ENCODE measurements at regions not wholly inside any gene's neighbourhood (a gene's known extent, or its start where the extent isn't known, plus 50 kb on each side); places are given as distances from the start of the nearest gene placed in this dataset.

DNA sequence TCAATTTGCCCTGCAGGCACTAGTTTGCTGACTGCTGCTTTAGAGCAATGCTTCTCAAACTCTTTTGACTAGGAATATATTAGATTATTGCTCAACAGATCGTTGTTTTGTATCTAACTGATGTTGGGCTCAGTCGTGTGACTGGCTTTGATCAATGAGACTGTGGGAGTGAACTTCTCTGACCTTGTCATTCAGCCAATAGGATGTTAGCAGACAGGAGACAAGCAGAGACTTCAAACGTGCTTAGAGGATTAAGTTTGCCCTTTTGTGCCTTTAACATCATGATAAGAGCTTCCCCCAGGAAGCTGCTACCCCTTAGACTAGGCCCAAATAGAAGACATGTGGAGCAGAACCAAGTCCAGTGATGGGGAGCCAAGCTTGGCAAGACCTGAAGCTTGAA is 76.7 kb upstream of the ELK3 start (continued):
- TF ChIP-seq, protein P1, sequence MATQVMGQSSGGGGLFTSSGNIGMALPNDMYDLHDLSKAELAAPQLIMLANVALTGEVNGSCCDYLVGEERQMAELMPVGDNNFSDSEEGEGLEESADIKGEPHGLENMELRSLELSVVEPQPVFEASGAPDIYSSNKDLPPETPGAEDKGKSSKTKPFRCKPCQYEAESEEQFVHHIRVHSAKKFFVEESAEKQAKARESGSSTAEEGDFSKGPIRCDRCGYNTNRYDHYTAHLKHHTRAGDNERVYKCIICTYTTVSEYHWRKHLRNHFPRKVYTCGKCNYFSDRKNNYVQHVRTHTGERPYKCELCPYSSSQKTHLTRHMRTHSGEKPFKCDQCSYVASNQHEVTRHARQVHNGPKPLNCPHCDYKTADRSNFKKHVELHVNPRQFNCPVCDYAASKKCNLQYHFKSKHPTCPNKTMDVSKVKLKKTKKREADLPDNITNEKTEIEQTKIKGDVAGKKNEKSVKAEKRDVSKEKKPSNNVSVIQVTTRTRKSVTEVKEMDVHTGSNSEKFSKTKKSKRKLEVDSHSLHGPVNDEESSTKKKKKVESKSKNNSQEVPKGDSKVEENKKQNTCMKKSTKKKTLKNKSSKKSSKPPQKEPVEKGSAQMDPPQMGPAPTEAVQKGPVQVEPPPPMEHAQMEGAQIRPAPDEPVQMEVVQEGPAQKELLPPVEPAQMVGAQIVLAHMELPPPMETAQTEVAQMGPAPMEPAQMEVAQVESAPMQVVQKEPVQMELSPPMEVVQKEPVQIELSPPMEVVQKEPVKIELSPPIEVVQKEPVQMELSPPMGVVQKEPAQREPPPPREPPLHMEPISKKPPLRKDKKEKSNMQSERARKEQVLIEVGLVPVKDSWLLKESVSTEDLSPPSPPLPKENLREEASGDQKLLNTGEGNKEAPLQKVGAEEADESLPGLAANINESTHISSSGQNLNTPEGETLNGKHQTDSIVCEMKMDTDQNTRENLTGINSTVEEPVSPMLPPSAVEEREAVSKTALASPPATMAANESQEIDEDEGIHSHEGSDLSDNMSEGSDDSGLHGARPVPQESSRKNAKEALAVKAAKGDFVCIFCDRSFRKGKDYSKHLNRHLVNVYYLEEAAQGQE (IDR thresholded peaks at IDR 0.05; ENCODE audit: unreplicated experiment) = no peak
- TF ChIP-seq EZH2phosphoT487 (IDR thresholded peaks at IDR 0.05; ENCODE audit: unreplicated experiment) (no peak), POLR2AphosphoS5 (IDR thresholded peaks at IDR 0.05; ENCODE audit: low read depth) (no peak), ZNF114 (CRISPR knock-in tag; IDR thresholded peaks at IDR 0.05) (no peak)

DNA sequence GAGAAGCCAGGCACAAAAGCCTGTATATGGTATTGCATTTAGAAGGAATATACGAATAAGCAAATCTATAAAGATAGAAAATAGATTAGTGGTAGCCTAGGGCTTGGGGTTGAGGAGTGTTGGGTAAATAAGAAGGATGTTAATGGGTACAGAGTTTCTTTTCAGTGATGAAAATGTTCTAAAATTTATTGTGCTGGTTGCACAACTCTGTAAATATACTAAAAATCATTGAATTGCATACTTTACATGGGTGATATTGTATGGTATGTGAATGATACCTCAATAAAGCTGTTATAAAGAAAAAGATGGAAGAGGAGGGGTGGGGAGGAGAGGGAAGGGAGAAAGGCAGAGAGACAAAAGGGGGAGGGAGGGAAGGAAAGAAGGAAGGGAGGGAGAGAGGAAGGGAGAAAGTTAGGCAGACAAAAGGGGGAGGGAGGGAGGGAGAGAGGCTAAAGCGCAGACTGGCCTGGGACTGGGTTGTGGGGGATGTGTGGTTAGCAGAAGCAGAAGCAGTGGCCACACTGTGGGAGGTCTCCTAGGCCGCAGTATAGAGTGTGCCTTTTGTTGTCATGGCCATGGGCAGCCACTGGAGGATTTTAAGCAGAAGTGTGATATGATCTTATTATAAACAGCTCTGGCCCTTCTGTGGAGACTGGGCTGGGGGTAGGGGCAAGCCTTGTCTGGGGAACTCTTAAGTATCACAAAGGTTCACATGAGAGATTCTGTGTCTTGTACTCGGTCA is 73.6 kb upstream of the ELK3 start:
- H3K27ac ChIP-seq (ENCODE audit: low read depth) = no peak overlapping the region
- no peak overlapping the region for H3K4me3 Mint-ChIP-seq
- H3K27ac Mint-ChIP-seq = no peak overlapping the region
- ATAC-seq (peak; percentile 87), DNase-seq (ENCODE audit: low spot score) (peak; percentile 30)
- peaks cover 6% of the 10 kb centered on the region for H3K27me3 Mint-ChIP-seq (ENCODE audit: insufficient read depth, low read depth, poor library complexity)
- TF ChIP-seq CREB1 (CRISPR knock-in tag; IDR thresholded peaks at IDR 0.05; ENCODE audit: low read depth) (no peak), STAT1 (IDR thresholded peaks at IDR 0.05; ENCODE audit: unreplicated experiment) (no peak), ZNF114 (CRISPR knock-in tag; IDR thresholded peaks at IDR 0.05) (no peak), POLR2AphosphoS5 (IDR thresholded peaks at IDR 0.05; ENCODE audit: low read depth) (no peak), EZH2 (IDR thresholded peaks at IDR 0.05; ENCODE audit: low read depth, unreplicated experiment) (no peak)
- TF ChIP-seq, protein P2, sequence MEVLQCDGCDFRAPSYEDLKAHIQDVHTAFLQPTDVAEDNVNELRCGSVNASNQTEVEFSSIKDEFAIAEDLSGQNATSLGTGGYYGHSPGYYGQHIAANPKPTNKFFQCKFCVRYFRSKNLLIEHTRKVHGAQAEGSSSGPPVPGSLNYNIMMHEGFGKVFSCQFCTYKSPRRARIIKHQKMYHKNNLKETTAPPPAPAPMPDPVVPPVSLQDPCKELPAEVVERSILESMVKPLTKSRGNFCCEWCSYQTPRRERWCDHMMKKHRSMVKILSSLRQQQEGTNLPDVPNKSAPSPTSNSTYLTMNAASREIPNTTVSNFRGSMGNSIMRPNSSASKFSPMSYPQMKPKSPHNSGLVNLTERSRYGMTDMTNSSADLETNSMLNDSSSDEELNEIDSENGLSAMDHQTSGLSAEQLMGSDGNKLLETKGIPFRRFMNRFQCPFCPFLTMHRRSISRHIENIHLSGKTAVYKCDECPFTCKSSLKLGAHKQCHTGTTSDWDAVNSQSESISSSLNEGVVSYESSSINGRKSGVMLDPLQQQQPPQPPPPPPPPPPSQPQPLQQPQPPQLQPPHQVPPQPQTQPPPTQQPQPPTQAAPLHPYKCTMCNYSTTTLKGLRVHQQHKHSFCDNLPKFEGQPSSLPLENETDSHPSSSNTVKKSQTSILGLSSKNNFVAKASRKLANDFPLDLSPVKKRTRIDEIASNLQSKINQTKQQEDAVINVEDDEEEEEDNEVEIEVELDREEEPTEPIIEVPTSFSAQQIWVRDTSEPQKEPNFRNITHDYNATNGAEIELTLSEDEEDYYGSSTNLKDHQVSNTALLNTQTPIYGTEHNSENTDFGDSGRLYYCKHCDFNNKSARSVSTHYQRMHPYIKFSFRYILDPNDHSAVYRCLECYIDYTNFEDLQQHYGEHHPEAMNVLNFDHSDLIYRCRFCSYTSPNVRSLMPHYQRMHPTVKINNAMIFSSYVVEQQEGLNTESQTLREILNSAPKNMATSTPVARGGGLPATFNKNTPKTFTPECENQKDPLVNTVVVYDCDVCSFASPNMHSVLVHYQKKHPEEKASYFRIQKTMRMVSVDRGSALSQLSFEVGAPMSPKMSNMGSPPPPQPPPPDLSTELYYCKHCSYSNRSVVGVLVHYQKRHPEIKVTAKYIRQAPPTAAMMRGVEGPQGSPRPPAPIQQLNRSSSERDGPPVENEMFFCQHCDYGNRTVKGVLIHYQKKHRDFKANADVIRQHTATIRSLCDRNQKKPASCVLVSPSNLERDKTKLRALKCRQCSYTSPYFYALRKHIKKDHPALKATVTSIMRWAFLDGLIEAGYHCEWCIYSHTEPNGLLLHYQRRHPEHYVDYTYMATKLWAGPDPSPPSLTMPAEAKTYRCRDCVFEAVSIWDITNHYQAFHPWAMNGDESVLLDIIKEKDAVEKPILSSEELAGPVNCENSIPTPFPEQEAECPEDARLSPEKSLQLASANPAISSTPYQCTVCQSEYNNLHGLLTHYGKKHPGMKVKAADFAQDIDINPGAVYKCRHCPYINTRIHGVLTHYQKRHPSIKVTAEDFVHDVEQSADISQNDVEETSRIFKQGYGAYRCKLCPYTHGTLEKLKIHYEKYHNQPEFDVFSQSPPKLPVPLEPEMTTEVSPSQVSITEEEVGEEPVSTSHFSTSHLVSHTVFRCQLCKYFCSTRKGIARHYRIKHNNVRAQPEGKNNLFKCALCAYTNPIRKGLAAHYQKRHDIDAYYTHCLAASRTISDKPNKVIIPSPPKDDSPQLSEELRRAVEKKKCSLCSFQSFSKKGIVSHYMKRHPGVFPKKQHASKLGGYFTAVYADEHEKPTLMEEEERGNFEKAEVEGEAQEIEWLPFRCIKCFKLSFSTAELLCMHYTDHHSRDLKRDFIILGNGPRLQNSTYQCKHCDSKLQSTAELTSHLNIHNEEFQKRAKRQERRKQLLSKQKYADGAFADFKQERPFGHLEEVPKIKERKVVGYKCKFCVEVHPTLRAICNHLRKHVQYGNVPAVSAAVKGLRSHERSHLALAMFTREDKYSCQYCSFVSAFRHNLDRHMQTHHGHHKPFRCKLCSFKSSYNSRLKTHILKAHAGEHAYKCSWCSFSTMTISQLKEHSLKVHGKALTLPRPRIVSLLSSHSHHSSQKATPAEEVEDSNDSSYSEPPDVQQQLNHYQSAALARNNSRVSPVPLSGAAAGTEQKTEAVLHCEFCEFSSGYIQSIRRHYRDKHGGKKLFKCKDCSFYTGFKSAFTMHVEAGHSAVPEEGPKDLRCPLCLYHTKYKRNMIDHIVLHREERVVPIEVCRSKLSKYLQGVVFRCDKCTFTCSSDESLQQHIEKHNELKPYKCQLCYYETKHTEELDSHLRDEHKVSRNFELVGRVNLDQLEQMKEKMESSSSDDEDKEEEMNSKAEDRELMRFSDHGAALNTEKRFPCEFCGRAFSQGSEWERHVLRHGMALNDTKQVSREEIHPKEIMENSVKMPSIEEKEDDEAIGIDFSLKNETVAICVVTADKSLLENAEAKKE (CRISPR knock-in tag; IDR thresholded peaks at IDR 0.05) = no peak
- TF ChIP-seq, protein P3, sequence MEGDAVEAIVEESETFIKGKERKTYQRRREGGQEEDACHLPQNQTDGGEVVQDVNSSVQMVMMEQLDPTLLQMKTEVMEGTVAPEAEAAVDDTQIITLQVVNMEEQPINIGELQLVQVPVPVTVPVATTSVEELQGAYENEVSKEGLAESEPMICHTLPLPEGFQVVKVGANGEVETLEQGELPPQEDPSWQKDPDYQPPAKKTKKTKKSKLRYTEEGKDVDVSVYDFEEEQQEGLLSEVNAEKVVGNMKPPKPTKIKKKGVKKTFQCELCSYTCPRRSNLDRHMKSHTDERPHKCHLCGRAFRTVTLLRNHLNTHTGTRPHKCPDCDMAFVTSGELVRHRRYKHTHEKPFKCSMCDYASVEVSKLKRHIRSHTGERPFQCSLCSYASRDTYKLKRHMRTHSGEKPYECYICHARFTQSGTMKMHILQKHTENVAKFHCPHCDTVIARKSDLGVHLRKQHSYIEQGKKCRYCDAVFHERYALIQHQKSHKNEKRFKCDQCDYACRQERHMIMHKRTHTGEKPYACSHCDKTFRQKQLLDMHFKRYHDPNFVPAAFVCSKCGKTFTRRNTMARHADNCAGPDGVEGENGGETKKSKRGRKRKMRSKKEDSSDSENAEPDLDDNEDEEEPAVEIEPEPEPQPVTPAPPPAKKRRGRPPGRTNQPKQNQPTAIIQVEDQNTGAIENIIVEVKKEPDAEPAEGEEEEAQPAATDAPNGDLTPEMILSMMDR (conservative IDR thresholded peaks at IDR 0.05; ENCODE audit: low read depth in 2 of 2) = no peak
- no peaks in the 10 kb centered on the region for H3K27me3 ChIP-seq (ENCODE audit: insufficient read depth)
- no peaks in the 10 kb centered on the region for H3K79me2 ChIP-seq (replicated peaks; ENCODE audit: insufficient read depth)
- H4K20me1 ChIP-seq (replicated peaks; ENCODE audit: insufficient read depth) = no peaks in the 10 kb centered on the region
- H3F3A ChIP-seq (replicated peaks; ENCODE audit: low read depth) = no peaks in the 10 kb centered on the region
- H2AFZ ChIP-seq = peak overlapping the region; percentile 90; the same call in 1 of the 2 replicates
- H3K36me3 Mint-ChIP-seq (ENCODE audit: low read depth) = no peaks in the 10 kb centered on the region
- H3K9me2 ChIP-seq (ENCODE audit: insufficient read depth) = no peaks in the 10 kb centered on the region
- peaks cover 13% of the 10 kb centered on the region for H3K4me1 Mint-ChIP-seq
- no peak overlapping the region for H3K4me3 ChIP-seq
- H3K9me3 Mint-ChIP-seq = no peaks in the 10 kb centered on the region
- no peak overlapping the region for H3K4me2 ChIP-seq
- H3K4me1 ChIP-seq (ENCODE audit: insufficient read depth) = peaks cover 6% of the 10 kb centered on the region; the same call in 1 of the 2 replicates
- no peaks in the 10 kb centered on the region for H3K36me3 ChIP-seq (ENCODE audit: insufficient read depth)
